VCaP (cell line): ENCODE measurements at regions not wholly inside any gene's neighbourhood (a gene's known extent, or its start where the extent isn't known, plus 50 kb on each side); places are given as distances from the start of the nearest gene placed in this dataset.
"Not testable (repeated sequence)": the region's sequence is repeated elsewhere in the genome, so short reads cannot be mapped to it uniquely, and the experiment has no call there.

Source experiments
- H3K27ac ChIP-seq: fragments of 450-650 bp; 2 replicates; pipeline ENCODE4 v1.5.1; 2017
- TF ChIP-seq, protein P1 (sequence below): fragments of 450-650 bp; conservative IDR thresholded peaks from 2 replicates; pipeline ENCODE4 v1.5.1; 2017; ENCODE audit warnings: mild to moderate bottlenecking, moderate library complexity

DNA sequence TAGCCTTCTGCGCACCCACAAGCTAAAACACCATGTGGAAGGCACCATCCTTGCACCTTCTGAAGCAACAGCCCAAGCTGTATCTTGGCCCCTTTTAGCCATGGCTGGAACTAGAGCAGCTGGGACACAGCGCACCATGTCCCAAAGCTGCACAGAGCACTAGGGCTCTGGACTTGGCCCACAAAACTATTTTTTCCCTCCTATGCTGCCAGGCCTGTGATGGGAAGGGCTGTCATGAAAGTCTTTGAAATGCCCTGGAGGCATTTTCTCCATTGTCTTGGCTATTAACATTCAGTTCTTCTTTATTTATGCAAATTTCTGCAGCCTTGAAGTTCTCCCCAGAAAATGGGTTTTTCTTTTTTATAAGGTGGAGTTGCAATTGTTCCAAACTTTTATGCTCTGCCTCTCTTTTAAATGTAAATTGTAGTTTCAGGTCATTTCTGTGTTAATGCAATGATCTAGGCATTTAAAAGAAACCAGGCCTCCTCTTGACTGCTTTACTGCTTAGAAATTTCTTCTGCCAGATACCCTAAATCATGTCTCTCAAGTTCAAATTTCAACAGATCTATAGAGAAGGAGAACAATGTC is 996.3 kb downstream of the TAF11L14 start:
- H3K27ac ChIP-seq = no peak overlapping the region
- TF ChIP-seq, protein P1, sequence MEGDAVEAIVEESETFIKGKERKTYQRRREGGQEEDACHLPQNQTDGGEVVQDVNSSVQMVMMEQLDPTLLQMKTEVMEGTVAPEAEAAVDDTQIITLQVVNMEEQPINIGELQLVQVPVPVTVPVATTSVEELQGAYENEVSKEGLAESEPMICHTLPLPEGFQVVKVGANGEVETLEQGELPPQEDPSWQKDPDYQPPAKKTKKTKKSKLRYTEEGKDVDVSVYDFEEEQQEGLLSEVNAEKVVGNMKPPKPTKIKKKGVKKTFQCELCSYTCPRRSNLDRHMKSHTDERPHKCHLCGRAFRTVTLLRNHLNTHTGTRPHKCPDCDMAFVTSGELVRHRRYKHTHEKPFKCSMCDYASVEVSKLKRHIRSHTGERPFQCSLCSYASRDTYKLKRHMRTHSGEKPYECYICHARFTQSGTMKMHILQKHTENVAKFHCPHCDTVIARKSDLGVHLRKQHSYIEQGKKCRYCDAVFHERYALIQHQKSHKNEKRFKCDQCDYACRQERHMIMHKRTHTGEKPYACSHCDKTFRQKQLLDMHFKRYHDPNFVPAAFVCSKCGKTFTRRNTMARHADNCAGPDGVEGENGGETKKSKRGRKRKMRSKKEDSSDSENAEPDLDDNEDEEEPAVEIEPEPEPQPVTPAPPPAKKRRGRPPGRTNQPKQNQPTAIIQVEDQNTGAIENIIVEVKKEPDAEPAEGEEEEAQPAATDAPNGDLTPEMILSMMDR = no peak

DNA sequence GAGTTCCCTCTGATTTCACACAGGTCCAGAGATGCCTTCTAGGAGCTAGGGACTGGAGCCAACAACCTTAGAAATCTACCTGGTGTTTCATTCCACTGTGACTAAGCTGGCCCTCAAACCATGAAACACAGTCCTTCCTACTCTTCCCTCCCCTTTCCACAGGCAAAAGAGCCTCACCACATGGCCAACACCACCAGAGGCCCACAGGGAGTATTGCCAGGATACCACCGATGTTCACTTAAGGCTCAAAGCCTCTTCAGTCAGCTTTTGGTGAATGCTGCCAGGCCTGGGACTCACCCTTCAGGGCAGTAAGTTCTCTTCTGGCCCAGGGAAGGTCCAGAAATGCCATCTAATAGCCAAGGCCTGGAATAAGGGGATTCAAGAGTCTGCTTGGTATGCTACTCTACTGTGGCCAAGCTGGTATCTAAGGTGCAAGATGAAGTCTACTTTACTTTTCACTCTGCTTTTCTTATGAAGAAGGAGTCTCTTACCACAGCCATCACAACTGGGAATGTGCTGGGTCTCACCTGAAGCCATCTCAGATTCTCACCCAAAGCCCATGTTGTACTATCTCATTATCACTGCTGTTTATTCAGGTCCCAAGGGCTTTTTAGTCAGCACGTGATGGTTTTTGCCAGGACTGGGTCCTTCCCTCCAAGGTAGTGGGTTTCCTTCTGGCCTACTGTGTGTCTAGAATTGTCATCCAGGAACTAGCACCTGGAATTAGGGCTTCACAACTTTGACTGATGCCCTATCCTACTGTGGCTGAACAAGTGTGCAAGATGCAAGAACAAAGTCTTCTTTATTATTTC is 1018.4 kb downstream of the TAF11L14 start:
- TF ChIP-seq, protein P1 = no peak
- H3K27ac ChIP-seq = no peak overlapping the region

DNA sequence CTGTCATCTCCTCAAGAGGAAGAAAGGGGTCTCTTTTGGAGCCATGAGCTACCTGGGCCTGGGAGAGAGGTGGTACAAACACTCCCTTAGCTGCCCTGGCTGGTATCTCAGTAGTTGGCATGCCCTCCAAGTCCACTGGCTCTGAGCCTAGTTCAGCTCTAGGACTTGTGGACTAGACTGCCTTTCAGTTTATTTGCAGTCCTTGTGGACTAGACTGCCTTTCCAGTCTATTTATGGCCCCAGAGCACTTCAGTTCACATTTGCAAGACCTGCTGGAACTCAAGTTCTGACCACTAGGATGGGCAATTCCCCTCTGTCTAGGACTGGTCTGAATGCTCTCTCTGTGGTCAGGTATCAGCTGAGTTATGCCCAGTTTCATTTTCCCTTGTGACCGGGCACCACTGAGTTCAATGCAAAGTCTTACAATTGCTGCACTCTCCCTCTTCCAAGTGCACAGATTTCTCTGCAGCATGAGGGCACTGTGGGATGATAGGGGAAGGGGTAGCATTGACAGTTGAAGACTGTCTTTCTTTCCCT is 1019.0 kb downstream of the TAF11L14 start:
- H3K27ac ChIP-seq = no peak overlapping the region
- TF ChIP-seq, protein P1 = no peak

DNA sequence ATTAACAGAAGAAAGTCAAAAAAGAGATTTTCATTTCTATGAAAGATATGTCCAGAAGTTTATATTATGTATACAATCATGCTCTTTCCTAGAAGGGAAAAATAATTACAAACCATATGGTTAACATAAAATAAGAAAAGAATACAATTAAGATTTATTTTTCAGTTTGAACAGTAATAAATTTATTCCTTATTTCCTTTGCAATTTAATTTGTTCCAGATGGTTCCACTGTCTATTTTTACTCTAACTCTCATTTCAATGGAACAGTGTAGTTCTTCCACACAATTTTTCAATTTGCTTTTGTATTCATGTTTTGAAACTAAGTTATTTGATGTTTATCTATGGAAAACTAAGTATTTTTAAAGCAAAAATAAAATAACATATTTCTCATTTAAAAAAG is 1026.3 kb downstream of the TAF11L14 start:
- no peak overlapping the region for H3K27ac ChIP-seq
- TF ChIP-seq, protein P1 = no peak

DNA sequence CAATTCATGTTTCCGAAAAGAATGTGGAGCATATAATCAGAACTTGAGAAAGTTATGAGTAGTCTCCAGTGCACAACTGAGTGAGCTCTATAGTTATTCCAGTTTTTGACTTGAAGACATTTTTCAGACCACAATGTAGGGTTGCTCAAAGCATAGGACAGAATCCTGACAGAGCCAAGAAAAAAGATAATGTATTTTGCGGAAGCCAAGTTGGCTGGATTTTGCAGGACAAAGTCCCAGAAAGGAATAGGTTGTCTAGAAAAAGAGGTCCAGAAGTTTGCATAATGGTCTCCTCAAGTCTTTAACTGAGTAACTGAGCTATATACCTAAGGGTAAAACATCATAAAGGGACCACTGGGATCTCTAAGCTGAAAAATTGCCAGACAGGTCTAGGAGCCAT is 1028.0 kb downstream of the TAF11L14 start:
- H3K27ac ChIP-seq = no peak overlapping the region
- TF ChIP-seq, protein P1 = no peak

DNA sequence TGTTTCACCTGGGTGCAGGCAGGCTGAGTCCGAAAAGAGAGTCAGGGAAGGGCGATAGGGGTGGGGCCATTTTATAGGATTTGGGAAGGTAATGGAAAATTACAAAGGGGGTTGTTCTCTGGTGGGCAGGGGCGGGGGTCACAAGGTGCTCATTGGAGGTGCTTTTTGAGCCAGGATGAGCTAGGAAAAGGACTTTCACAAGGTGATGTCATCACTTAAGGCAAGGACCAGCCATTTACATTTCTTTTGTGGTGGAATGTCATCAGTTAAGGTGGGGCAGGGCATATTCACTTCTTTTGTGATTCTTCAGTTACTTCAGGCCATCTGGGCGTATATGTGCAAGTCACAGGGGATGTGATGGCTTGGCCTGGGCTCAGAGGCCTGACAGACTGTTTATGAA is 1040.0 kb downstream of the TAF11L14 start:
- H3K27ac ChIP-seq = not testable (repeated sequence)

DNA sequence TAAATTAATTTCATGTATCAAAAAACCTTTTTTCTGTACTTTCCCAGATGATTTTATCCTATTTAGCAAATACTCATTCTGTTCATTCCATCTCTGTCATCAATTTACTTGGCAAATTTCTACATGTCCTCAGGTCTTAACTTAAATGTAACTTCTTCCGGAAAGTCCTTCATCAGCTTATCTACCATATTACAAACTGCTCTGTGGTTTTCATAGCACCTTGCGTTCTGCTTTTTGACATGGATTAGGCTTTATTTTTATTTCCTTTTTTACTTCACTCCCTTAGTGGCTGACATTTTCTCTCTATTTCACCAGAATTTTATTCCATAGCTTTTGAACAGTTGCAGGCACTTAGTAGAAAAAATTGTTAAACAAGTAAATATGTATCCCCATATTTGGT is 1040.8 kb downstream of the TAF11L14 start:
- no peak overlapping the region for H3K27ac ChIP-seq

More for the DNA sequence above, 1040.8 kb downstream of the TAF11L14 start:
- TF ChIP-seq, protein P1 = no peak
